ENCODE measurements at regions not wholly inside any gene's neighbourhood (a gene's known extent, or its start where the extent isn't known, plus 50 kb on each side); places are given as distances from the start of the nearest gene placed in this dataset.

- no peak for FAIRE-seq
These were observed 107.1 kb upstream of the TPM1 start for GRCh38 chr15:62935300-62936081.

DNA sequence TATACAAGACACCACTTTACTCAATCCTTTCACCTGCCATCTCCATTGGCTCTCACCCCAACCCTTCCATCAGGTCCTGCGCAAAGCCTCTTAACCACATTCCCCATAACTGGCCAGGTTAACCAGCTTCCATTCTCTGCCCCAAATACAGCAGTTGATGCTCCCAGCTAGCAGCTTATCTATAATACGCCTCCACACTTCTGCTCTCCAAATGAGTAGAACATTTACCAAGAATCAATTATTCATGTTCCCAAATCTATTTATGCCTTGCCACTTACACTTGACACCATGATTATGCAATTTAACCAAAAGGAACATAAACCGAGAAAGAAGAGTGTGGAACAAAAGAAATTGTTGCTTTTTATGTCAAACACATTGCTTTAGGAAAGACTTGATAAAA is 103.7 kb upstream of the TPM1 start:
- no peak for FAIRE-seq

GRCh38 chr15:62940093-62940754 is 102.3 kb upstream of the TPM1 start:
- no peak for FAIRE-seq

- no peak for FAIRE-seq
These were observed 101.7 kb upstream of the TPM1 start for GRCh38 chr15:62940755-62941361.

- no peak for FAIRE-seq
These were observed 100.8 kb upstream of the TPM1 start for GRCh38 chr15:62941699-62942098.

- no peak for FAIRE-seq
These were observed 100.1 kb upstream of the TPM1 start for GRCh38 chr15:62942428-62942827.

- FAIRE-seq: no peak
These were observed 97.5 kb upstream of the TPM1 start for GRCh38 chr15:62945063-62945462.

- no peak for FAIRE-seq
These were observed 96.8 kb upstream of the TPM1 start for GRCh38 chr15:62945760-62946159.

DNA sequence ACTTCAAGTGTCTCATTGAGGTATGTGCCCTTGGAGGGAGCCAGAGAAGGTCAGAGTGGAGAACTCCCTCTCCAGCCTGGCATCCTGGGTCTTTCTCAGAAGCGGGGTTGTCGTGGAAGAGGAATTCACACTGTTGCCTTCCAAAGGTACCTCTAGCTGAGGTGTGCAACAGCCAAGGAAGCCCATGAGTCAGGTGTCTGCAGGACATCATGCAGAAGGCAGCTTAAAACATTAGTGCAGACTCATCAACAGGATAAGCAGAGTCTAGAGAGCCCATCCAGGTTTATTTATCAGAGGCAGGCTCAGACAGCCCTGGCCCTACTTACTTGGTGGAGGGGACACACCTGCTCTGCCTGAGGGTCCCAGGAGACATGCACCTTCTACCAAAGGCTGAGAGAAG is 95.6 kb upstream of the TPM1 start:
- FAIRE-seq: no peak

DNA sequence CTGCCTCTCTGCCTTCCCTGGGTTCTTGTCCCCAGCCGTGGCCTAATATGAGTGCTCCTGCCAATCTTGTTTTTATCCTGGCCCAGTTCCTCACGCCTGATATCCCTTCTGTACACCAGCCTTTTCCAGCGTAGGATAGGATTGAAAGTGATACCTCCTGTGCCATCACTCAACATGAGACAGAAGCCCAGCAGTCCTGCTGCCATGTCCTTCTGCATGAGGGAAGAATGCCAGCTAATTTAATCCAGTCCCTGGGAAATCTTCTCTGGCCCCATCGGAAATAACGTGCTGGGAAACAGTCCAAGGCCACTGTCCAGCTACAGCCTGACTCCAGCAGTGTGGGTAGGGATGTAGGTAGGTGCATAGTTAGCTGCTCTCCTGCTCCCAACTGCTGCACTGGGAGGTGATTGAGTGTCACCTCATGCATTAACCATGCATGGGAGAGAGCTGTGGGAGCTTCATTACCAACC is 92.0 kb upstream of the TPM1 start:
- no peak for FAIRE-seq

GRCh38 chr15:62951481-62951880 is 91.1 kb upstream of the TPM1 start:
- FAIRE-seq: no peak

DNA sequence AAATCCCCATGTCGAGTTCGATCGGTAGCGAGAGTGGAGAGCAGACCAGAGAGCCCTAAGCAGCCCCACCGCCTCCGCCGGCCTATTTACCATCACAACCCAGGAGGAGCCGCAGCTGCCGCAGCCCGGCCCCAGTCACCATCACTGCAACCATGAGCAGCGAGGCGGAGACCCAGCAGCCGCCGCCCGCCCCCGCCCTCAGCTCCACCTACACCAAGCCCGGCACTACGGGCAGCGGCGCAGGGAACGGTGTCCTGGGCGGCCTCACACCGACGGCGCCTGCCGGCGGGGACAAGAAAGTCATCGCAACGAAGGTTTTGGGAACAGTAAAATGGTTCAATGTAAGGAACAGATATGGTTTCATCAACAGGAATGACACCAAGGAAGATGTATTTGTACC is 89.5 kb upstream of the TPM1 start:
- no peak for FAIRE-seq

- no peak for FAIRE-seq
These were observed 89.0 kb upstream of the TPM1 start for GRCh38 chr15:62953496-62954045.

DNA sequence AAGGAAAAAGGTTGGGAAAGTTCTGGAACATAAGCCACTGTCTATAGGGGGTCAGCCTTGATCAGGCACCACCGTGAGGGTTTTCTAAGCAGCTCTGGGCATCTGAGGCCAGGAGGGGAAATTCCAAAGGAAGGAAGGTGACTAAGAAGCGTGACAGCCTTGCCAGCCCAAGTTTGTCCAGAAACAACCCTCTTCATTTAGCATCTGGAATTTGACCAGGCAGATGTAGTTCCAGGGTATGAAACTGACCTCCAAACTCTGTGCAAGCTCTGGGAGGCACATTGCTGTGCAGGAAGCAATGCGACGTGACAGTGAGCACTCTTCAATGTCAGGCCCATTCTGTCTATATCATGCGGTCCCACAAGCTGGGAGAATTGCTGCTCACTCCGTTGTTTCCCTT is 85.4 kb upstream of the TPM1 start:
- FAIRE-seq: no peak

- no peak for FAIRE-seq
These were observed 83.8 kb upstream of the TPM1 start for GRCh38 chr15:62958528-62959363.

DNA sequence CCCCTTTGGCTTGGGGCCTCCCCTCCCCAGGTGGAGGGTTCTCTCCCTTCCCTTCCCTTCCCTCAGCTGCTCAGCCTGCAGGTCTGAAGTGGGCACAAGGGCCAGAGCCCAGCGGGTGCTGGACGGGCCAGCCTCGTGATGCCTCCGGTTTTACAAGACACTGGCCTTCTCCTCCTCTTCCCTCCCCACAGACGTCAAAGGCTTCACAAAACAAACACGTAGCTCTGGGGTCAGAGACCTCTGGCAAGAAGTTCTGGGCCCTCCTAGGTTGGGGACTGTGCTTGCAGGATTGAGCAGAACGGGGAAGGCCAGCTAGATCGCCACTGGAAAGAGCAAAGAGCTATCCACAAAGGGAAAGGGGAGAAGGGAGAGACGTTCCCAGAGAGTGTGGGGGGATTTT is 81.4 kb upstream of the TPM1 start:
- no peak for FAIRE-seq

DNA sequence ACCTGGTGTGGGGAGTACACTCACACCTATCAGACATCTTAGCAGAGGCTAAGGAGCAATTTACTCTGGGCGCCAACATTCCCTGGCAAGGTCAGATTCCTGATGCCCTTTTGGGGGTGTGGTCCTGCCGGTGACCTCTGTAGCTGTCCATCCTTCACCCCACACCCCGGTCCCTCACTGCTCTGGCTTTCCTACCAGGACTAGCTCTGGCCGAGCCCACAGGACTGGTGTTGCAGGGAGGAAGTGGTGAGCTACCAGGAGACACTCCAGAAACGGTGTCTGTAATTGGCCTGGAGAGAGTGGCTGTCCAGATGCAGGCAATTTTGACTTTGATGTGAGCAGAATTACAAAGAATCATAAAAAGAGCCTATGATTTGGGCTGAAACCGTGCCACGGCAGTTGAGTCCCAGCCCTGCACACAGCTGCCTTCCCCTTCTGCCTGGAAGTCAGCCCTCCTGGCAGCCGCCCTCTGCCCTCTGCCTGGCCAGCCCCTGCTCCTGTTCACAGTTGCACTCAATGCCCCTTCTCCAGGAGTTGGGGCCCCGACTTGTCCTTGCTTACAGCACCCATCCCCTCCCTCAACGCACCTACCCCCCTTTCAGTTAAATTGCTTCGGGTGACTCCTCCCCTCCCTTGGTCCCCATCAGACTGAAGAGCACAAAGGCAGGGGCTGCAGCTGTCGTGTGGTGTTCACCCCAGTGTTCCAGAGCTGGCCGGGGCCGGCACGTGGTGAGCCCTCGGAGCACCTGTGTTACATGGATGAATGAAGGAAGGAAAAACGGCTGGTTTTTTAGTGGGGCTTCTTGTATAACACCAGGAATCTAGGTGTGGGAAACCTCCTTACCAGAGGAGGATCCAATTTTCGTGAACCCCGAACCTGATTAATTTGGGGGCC is 80.2 kb upstream of the TPM1 start:
- no peak for FAIRE-seq

GRCh38 chr15:62964251-62964650 is 78.3 kb upstream of the TPM1 start:
- no peak for FAIRE-seq

DNA sequence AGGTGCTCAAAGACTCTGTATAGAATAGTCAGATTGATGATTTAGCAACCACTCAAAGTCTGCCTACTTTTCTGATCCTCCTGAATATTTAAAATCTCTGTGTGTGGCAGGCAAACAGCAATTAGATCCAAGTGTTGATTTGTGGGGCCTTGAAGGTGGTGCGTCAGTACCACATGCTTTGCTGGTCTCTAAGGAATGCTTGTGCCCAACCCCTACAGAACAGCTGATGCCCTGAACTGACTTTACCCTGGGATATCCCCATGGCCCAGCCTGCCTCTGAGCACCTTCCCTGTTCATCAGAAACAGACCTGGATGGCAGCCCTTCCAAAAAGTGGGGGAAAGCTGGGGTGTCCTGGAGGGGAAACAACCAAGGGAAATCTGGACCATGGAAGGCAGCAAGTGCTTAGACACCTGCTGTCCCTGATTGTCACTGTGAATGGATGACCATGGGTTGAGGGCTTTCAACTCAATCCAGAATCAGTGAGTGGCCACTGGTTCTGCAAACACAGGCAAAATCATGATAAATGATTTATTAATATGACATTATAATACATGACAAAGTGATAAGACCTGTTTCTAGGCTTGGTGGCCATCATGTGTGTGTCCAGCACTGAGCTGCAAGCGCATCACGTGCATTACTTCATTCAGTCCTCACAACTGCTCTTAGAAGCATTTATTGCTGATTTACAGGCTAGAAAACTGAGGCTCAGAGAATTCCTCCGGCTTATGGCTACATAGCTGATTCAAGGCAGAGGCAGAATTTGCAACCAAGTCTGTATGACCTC is 76.1 kb upstream of the TPM1 start:
- no peak for FAIRE-seq

- FAIRE-seq: no peak
These were observed 73.8 kb upstream of the TPM1 start for GRCh38 chr15:62968699-62969098.
